GM21526 (cell line): ENCODE measurements at regions not wholly inside any gene's neighbourhood (a gene's known extent, or its start where the extent isn't known, plus 50 kb on each side); places are given as distances from the start of the nearest gene placed in this dataset.
"Not testable (repeated sequence)": the region's sequence is repeated elsewhere in the genome, so short reads cannot be mapped to it uniquely, and the experiment has no call there.

Source experiments
- ATAC-seq: cut with Tn5 transposase; IDR thresholded peaks from one replicate; pipeline ENCODE4 v1.9.1; 2021; ENCODE audit warnings: moderate library complexity; ENCODE audit not compliant: unreplicated experiment, low FRiP score

DNA sequence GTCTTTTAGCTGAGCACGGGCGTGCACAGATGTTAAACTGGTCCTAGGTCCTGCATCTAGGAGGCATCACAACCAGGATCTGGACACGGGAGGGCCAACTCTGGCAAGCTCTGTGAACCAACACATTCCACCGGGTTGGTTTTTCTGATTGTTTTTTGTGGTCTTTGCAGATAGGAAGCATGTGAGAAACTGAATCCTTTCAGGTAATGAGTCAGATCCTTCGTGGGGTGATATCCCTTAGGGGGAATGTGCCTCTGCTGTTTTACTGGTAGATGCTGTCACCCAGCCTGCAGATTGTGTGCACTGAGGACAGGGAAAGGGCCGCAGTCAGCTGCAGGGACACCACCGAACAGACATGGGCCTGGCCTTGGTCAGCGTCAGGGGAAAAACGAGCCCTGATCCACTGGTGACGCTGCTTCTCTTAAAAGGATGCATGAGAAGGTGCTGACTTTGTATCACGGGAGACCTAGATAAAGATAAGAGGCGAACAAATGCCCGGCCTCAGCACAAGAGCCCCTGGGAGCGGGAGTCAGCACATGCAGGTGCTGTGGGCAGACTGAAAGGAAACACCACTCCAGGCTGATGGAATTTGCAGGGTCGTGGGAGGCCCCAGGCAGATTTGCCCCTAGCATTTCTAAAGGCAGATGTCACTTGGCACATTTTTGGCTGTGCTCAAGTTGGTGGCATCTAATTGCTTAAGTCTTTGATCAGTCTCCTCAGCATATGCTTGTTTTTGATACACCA is 51.1 kb downstream of the DOP1B start:
- ATAC-seq = no peak

DNA sequence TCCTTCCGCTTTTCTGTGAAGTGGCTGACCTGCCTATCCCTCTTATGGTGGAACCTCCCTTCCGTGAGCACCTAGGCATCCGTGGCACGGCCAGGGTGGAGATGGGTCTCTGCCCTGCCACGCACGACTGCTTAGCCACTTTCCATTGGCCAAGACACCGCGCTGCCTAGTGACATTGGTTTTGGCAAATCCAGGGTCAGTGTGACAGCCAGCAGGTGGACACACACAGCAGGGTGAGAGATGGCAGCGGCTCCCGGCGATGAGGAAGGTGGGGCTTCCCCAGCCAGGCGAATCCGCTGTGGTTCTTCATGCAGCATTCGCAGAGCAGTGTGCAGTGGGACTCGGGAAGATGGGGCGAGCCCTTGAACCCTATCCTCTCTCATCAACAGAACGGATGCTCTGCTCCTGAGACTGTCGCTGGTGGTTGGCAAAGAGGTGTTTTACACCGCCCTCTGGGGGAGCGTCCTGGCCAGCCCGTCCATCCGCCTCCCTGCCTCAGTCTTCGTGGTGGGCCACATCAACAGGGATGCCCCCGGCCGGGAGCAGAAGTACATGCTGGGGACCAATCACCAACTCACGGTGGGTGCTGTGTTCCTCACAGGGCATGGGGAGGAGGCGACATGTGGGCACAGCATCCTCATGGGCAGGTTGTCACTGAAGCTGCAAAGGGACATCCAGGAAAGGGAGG is 51.8 kb downstream of the DOP1B start:
- no peak for ATAC-seq

DNA sequence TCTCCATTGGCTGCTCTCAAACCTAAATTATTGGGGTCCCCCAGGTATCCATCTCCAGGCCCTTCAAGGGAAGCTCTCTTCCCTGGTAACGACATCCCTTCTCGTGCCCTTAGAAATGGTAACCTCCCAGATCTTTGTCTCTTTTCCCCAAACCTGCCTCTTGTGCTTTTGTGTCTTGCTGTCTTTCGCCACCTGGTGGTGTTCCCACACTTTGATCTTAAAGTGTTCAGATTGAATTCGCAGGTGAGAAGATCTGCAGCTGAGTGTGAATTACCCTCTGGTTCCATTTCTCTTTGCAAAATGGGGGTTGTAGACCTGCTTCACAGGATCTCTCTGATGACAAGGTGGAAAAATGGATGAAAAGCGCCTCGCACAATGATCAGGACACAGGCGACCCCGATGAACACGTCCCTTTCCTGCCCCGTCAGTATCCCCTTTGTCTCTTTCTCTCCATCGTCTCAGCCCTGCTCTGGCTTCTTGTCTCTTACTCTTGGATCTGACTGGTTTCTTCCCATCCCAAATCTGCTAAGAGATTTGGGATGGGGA is 53.1 kb downstream of the DOP1B start:
- no peak for ATAC-seq

DNA sequence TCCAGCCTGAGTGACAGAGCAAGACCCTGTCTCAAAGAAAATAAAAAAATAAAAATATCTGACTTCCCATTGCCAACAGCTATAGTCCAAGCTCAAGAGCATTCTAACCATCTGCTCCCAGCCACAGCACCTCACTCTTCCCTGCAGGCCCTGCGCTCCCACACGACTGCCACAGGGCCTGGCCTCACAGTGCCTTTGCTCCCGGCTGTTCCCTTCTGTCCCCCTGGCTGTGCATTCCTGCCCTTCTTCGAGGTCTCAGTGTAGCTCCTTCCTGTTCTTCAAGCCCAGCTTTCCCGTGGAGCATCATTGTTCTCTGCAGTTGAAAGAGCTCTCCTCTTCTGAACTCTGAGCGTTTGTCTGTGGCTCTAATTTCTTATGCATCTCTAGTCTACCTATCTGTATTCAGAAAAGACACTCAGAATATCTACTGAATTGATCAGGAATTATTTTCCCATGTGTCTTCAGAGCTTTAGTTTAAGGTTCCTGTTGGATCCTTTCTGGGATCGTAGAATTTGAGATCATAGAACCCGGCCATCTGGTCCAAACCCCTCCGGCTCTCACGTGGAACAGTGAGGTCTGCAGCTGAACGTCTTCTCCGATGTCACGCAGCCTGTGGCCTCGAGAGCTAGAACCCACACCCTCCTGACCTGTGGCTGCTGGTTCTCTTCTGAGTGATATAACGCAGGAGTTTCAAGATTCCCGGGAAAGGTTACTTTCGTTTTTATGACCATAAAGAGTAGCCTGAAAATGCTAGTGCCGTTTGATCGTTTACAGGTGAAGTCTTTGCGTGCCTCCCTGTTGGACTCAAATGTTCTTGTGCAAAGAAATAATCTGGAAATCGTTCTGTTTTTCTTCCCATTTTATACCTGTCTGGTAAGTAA is 54.4 kb downstream of the DOP1B start:
- no peak for ATAC-seq

DNA sequence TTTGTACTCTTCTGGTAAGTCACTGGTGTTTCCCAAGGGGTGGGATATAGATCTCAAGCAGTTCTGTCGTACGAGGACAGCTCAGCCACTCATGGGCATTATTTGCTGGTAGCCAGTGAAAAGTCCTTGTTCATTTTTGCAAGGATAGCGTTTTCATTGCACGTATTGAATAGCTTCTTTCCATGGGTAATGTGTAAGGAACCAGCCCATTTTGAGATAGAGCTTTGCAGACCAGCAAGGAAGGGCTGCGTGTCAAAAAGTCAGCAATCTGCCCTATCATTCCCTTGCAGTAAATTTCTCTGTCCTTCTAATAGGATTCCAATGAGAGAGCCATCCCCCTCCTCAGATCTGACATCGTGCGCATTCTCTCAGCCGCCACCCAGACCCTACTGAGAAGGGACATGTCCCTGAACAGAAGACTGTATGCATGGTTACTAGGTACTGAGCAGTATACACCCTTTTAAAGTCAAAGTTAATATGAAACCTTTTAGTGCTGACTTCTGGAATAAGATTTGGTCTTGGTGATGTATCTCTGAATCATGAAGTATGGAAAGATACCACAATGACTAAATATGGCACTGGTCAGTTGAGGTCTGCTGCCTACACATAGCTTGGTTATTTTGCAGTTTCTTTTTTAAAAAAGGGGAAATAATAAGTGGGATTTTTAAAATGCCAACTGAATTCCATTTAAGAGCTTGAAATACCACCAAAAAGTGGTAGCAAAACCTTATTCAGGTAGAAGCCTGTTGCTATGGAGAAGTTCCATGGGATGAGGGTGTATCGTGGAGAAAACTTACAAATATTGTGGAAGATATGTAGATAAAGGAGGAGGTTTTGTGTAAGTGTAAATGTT is 55.3 kb downstream of the DOP1B start:
- no peak for ATAC-seq

DNA sequence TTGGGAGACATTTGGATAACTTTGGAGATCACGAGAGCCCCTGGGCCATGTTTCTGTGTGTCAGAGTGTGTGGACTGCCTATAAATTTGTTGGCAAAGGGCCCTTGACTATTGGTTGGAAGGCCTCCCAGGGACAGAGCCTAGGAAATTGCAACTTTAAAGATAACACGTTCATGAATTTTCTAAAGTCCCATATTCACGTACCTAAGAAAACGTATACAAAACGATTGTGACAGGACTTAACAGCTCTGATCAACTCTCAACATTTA is 55.8 kb downstream of the DOP1B start:
- ATAC-seq = no peak

DNA sequence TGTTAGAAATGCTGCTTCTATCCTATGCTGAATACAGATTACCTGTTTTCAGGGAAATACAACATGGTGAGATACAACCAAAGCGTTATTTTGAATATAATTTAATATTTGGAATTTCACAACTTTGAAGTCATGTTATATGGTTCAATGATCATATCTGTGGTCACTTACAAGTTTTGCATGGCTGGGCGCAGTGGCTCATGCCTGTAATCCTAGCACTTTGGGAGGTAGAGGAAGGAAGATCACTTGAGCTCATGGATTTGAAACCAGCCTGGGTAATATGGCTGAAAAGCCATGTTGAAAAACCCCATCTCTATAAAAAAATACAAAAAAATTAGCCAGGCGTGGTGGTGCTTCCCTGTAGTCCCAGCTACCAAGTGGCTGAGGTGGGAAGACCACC is 57.9 kb downstream of the DOP1B start:
- no peak for ATAC-seq

DNA sequence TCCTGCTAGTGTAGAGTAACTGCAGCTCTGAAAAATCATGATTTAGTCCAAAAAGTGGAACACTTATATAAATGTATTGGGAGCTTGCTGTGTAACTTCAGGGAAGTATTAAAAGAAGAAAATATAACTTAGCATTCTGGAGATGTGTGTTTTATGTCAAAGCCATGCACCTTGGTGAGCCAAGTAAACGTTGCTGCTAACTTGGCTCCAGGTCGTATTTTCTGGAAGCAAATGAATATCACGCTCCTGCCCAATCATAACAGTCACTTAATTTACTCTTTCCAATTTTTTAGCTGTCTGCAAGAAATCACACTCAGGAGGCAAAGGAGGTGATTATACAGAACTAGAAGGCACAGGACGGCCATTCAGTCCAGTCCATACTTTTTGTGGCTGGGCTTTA is 61.1 kb downstream of the DOP1B start:
- ATAC-seq = no peak

DNA sequence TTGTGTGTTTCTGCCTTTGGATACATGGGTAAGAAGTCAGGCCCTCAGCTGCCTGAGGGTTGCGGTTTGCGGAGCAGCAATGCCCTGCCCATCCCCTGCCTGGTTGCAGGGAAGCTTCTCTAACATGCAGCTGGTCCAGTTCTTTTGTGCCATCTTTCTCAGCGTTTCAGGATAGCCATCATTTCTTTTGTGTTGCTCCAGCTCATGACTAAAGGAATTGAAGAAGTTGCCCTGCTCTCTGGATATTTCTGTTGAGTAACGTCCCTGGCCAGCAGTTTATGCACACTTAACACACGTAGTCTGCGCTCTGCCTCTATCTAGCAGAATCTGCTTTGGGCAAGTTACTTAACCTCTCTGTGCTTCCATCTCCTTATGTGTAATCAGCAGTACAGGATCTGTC is 62.1 kb downstream of the DOP1B start:
- no peak for ATAC-seq

DNA sequence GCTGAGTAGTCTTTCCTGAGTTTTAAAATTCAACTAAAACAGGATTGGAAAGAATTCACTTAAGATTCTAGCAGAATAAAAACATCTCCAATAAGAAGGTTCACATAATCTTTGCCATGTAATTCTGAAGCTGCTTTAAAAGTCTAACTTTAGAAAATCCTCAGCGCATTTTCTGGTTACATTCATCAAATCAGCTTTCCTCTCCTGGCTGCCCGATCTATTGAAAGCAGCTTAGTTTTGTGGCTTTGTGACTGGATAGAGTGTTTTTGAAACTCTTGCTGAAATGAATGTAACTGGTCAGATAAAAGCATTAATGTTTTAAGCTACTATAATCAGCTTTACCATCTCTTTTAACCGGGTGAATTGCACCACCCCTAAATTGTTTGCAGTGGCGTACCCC is 66.8 kb downstream of the DOP1B start:
- ATAC-seq = no peak

DNA sequence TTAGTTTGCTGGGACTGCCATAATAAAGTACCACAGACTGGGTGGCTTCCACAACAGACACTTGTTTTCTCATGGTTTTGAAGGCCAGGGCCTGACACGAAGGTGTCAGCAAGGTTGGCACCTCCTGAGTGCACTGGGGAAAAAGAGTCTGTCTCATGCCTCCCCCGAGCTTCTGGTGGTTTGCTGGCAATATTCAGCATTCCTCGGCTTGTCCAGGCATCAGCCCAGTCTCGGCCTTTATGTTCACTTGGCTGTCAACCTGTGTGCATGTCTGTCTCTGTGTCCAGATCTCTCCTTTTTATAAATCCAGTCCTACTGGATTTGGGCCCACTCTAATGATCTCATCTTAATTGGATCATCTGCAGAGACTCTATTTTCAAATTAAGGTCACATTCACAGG is 72.6 kb downstream of the DOP1B start:
- no peak for ATAC-seq

DNA sequence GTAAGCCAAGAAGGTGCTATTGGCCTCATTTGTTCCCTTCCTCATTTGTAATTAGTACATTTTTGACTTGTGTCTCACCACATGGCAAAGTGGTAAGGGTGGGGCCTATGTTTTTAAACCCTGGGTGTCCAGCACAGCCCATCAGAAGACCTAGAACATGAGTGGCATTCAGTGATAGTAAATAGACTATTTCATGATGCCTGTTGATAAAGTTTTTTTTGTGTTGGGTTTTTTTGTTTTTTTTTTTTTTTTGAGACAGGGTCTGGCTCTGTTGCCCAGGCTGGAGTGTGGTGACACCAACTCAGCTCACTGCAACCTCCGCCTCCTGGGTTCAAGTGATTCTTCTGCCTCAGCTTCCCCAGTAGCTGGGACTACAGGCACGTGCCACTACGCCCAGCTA is 74.8 kb downstream of the DOP1B start:
- ATAC-seq = not testable (repeated sequence)

DNA sequence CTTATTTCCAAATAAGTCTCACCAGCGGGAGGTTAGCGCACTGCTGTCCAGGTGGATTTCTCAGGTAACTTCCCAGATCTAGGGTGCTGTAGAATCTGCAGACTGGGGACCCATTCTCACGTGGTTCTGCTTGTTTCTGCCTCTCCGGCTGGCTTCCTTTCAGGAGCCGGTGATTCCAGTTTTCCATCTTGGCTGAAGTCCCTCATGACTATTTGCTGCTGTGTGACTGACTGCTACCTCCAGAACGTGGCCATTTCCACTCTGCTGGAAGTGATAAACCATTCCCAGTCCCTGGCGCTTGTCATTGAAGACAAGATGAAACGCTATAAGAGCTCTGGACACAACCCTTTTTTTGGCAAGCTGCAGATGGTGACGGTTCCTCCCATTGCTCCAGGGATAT is 76.0 kb downstream of the DOP1B start:
- no peak for ATAC-seq

DNA sequence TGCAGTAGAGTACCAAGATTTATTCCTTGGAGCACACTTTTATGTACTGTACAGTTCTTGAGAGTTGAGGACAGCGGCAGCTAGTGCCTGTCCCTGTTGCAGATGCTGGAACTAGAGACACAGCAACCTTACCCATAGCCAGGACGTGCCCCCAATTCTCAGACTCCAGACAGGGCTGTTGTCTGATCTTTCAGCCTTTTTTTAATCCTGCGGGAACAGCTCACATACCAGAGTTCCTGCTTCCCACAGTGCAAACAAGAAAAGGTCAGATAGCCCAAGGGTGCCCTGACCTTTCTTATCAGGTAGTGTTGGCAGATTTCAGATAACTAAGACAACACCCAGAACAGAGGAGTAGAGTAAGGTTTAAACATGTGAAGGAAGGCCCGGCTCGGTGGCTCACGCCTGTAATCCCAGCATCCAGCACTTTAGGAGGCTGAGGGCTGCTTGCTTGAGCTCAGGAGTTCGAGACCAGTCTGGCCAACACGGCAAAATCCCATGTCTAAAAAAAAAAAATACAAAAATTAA is 78.5 kb downstream of the DOP1B start:
- ATAC-seq = no peak

DNA sequence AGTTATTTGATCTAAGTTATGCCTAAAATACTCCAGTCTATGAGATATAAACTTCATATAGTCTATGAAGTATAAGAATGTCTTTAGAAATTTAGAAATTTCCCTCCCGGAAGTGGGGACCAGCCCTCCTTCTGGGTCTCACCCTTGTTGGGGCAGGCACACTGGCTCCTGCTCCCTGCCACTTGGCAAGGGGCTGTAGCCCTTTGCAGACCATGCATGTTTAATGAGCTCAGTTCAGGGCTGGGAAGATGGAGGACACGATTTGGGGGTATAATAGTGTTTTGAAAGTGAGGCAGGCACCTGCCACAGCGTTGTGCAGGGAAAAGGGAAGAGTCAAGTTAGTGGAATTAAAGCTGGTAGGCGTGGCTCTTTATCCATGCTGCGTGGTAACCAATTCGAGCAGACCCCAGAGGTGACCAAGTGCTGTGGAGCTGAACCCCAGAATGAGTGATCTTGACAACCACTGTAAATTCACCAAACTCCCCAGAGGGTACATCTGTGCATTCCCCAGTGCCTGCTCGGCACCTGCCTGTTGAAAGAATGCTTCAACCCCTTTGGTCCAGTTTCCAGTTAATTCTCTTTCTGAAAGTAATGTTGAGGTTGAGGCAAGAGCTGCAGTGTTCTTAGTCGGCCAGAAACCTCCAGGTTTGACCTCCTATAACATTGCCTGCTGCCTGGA is 79.6 kb downstream of the DOP1B start:
- ATAC-seq = no peak

DNA sequence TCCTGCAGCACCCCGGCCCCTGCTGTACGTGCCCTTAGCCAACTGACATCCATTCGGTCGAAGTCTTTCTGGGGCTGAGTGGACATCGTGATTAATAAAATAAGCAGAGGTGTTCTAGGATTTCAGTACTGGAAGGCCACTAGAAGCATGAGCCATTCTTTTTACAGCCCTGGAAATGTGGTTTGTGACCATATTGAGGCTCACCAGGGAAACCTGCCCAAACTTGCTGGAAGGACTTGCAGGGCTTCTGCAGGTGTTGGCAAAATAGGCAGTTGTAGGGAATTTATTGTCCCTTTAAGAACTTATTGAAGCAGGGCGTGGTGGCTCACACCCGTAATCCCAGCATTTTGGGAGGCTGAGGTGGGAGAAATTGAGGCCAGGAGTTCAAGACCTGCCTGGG is 80.8 kb downstream of the DOP1B start:
- no peak for ATAC-seq

DNA sequence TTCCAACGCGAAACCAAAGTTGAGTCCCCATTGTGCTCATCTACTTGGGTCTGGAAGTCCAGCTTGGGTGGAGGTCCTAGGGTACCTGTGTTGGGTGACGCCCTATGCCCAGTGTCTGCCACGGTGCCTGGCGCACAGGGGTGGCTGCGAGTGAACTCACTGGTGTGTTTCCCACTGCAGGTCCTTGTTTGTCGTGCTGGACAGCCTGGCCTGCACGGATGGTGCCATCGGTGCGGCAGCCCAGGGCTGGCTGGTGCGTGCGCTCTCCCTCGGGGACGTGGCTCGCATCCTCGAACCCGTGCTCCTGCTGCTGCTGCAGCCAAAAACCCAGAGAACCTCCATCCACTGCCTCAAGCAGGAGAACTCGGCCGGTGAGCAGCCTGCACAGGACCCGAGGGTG is 80.4 kb upstream of the MORC3 start:
- no peak for ATAC-seq

DNA sequence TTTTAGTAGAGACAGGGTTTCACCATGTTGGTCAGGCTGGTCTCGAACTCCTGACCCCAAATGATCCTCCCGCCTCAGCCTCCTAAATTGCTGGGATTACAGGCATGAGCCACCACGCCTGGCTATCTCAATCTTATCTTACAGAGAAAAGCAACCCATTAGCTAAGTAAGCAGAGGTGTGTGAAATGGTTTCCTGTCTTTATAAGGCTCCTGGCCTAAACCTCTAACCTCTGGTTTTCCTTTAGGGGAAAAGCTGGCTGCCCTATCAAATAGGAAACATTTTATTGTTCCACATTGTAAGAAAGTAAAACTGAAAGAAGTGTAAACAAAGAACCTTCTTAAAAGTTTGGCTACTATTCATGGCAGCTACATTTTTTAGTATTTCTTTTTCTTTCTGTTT is 78.3 kb upstream of the MORC3 start:
- no peak for ATAC-seq

DNA sequence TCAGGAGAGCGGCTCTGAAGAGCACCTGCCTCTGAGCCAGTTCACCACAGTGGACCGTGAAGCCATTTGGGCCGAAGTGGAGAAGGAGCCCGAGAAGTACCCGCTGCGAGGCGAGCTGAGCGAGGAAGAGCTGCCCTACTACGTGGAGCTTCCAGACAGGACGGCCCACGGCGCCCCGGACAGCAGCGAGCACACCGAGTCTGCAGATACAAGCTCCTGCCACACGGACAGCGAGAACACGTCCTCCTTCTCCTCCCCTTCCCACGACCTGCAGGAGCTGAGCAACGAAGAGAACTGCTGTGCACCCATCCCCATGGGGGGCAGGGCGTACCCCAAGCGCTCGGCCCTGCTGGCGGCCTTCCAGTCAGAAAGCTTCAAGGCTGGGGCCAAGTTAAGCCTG is 74.9 kb upstream of the MORC3 start:
- no peak for ATAC-seq

DNA sequence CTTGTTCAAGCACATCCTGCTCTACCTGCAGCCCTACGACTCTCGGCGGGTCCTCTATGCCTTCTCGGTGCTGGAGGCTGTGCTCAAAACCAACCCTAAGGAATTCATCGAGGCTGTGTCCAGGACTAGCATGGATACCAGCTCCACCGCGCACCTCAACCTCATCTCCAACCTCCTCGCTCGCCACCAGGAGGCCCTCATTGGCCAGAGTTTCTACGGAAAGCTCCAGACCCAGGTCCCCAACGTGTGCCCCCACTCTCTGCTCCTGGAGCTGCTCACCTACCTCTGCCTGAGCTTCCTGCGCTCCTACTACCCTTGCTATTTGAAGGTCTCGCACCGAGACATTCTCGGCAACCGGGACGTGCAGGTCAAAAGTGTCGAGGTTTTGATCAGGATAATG is 74.3 kb upstream of the MORC3 start:
- ATAC-seq = no peak
